SK-N-MC (cell line): ENCODE measurements at regions not wholly inside any gene's neighbourhood (a gene's known extent, or its start where the extent isn't known, plus 50 kb on each side); places are given as distances from the start of the nearest gene placed in this dataset.

Experiments
- DNase-seq: peaks from one replicate; pipeline ENCODE4 v3.0.0-alpha.2; 2011; ENCODE audit warnings: low read depth, low spot score
- H3K27ac ChIP-seq: fragments of 200-600 bp; sonication (generic); 2 replicates; pipeline ENCODE4 v1.5.1; 2016; ENCODE audit warnings: mixed run types
- H3K36me3 ChIP-seq: fragments of 200-600 bp; sonication (generic); 2 replicates; pipeline ENCODE4 v1.6.1; 2017; ENCODE audit warnings: antibody characterized with exemption, low read length, mixed read lengths; ENCODE audit not compliant: insufficient read depth
- H3K4me3 ChIP-seq: fragments of 200-600 bp; sonication (generic); 2 replicates; pipeline ENCODE4 v1.5.1; 2016
- H3K9ac ChIP-seq: fragments of 200-600 bp; sonication (generic); 2 replicates; pipeline ENCODE4 v1.8.0; 2017; ENCODE audit warnings: mixed run types, mixed read lengths; ENCODE audit not compliant: insufficient read length
- H3K9me3 ChIP-seq: fragments of 200-600 bp; sonication (generic); 2 replicates; pipeline ENCODE4 v1.6.1; 2017; ENCODE audit warnings: low read depth, mild to moderate bottlenecking, antibody characterized with exemption, low read length, moderate library complexity, mixed read lengths
- EZH2 ChIP-seq: fragments of 200-600 bp; sonication (generic); IDR thresholded peaks from one replicate; pipeline ENCODE4 v1.6.1; 2017; ENCODE audit warnings: antibody characterized with exemption
- FOXP2 ChIP-seq: optimal IDR thresholded peaks from 2 replicates; pipeline ENCODE3; 2011; ENCODE audit warnings: mild to moderate bottlenecking, moderate library complexity; ENCODE audit not compliant: insufficient read depth; ENCODE audit errors: extremely low read length, control extremely low read depth
- POLR2AphosphoS5 ChIP-seq: IDR thresholded peaks from 2 replicates; pipeline ENCODE4 v1.6.1; 2012; ENCODE audit warnings: mild to moderate bottlenecking, low read depth, low read length, borderline replicate concordance

- Histone ChIP-seq H3K4me3 (no peak overlapping the region), H3K27ac (no peak overlapping the region), H3K36me3 (no peaks in the 10 kb centered on the region), H3K9ac (no peak overlapping the region), H3K9me3 (no peaks in the 10 kb centered on the region)
- no peak for TF ChIP-seq EZH2
- no peak for TF ChIP-seq FOXP2
- no peak for TF ChIP-seq POLR2AphosphoS5
- no peak for DNase-seq
Observed at GRCh38 chr20:12040261-12040660, 122.6 kb downstream of the BTBD3 start.

DNA sequence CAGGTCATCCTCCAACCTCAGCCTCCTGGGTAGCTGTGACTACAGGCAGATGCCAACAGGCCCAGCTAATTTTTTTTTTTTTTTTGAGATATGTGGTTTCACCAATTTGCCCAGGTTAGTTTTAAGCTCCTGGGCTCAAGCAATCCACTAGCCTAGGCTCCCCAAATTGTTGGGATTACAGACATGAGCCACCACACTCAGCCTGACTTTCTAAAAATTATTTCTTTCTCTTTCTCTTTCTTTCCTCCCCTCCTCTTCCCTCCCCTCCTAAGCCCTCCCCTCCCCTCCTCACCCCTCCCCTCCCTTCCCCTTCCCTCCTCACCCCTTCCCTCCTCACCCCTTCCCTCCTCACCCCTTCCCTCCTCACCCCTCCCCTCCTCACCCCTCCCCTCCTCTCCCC is 127.3 kb downstream of the BTBD3 start:
- Histone ChIP-seq H3K9me3 (no peaks in the 10 kb centered on the region), H3K27ac (no peak overlapping the region), H3K4me3 (no peak overlapping the region), H3K9ac (no peak overlapping the region), H3K36me3 (no peaks in the 10 kb centered on the region)
- TF ChIP-seq EZH2 (no peak), POLR2AphosphoS5 (no peak), FOXP2 (no peak)
- DNase-seq = no peak

DNA sequence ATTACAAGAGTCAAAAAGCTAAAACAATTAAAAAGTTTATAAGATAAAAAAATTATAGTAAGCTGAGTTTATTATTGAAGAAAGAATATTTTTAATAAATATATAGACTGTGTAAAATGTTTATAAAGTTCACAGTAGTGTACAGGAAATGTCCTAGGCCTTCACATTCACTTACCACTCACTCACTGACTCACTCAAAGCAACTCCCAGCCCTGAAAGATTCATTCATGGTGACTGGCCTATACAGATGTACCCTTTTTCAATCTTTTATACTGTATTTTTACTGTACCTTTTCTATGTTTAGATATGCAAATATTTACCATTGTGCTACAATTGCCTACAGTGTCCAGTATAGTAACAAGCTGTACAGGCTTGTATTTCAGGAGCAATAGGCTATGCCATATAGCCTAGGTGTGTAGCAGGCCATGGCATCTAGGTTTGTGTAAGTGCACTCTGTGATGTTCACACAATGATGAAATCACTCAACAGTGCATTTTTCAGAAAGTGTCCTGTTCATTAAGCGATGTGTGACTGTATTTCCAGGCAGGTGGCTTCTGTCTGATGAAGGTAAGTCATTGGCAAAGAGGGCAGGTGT is 130.2 kb downstream of the BTBD3 start:
- no peaks in the 10 kb centered on the region for H3K9me3 ChIP-seq
- H3K27ac ChIP-seq = no peak overlapping the region
- H3K4me3 ChIP-seq = no peak overlapping the region
- H3K36me3 ChIP-seq = no peaks in the 10 kb centered on the region
- no peak for DNase-seq
- TF ChIP-seq FOXP2 = no peak
- no peak for TF ChIP-seq POLR2AphosphoS5
- no peak for TF ChIP-seq EZH2
- no peak overlapping the region for H3K9ac ChIP-seq

DNA sequence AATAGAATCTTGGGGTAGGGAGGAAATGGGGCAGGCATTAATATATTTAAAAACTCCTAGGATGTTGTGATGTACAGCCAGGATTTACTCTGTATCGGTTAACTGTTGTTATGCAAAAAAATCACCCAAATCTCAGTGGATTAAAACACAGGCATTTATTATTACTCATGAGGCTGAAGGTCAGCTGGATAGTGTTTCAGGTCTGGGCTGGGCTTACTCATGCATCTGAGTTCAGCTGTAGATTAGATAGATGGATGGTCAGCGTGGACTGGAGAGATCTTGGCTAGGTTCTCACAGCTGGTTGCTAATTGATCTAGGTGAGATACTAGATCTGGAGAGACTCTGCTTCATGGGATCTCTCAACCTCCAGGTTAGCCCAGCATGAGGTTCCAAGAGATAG is 131.4 kb downstream of the BTBD3 start:
- TF ChIP-seq POLR2AphosphoS5 (no peak), FOXP2 (no peak), EZH2 (no peak)
- H3K9ac ChIP-seq = no peak overlapping the region
- no peaks in the 10 kb centered on the region for H3K9me3 ChIP-seq
- DNase-seq = no peak
- H3K27ac ChIP-seq = no peak overlapping the region
- H3K4me3 ChIP-seq = no peak overlapping the region
- H3K36me3 ChIP-seq = no peaks in the 10 kb centered on the region

DNA sequence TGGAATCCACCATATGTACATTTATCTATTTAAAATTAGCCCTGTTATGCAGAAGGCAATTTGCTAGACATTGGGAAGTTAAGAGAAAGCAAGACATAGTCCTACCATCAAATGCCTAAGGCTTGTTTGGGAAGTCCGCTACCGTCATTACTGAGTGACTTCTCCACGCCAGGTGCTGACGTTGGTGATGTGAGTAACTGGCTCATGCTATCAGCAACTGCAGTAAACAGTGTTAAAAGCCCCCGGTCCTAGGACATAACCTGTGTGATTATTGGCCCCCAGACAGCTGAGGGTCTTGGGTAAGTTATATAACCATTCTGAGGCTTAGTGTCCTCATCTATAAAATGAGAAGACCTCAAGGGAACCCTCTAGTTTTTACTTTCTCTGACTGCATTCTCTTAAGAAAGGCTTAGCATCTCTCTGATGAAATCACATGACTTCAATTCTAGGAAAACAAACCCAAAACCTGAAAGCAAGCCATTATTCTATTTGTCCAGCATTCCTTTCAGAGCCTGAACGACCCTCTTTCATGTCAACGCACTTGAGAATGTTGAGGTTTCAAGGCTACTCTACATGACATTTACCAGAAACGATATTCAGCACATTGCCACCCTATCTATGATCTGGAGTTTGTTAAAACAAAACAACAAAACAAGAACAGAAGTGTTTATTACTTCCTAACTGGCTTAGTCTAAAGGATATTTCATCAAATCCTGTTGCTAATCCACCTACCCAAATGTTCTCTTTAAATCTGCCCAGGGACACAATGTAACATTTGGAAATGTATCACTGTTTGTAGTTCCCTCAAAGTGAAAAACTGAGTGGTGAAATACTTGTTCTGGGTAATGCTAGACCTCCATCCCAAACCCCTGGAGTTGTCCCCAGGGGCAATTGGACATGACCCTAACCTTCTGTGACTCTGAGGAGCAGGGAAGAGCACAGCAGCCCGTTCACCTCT is 133.8 kb downstream of the BTBD3 start:
- DNase-seq = no peak
- no peak overlapping the region for H3K4me3 ChIP-seq
- no peaks in the 10 kb centered on the region for H3K9me3 ChIP-seq
- no peak overlapping the region for H3K27ac ChIP-seq
- no peaks in the 10 kb centered on the region for H3K36me3 ChIP-seq
- H3K9ac ChIP-seq = no peak overlapping the region
- TF ChIP-seq POLR2AphosphoS5 (no peak), FOXP2 (no peak), EZH2 (no peak)

DNA sequence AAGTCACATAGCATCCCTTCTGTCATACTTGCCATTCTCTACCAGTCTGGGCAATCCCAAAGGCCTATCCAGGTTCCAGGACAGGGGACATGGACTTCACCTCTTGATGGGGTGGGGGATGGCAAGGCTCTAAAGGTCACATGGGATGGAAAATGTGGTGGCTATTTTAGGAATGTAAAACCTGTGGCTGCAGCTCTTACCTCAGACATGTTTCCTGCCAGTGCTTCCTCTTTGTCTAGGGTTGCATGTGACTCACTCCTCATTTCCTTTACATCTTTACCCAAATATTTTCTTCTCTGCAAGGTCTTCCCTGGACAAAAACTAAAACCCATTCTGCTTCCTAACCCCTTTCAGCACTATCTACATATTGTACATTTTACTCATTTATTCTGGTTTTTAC is 135.7 kb downstream of the BTBD3 start:
- Histone ChIP-seq H3K36me3 (no peaks in the 10 kb centered on the region), H3K4me3 (no peak overlapping the region), H3K9ac (no peak overlapping the region), H3K9me3 (no peaks in the 10 kb centered on the region), H3K27ac (no peak overlapping the region)
- DNase-seq = no peak
- TF ChIP-seq EZH2 (no peak), FOXP2 (no peak)

DNA sequence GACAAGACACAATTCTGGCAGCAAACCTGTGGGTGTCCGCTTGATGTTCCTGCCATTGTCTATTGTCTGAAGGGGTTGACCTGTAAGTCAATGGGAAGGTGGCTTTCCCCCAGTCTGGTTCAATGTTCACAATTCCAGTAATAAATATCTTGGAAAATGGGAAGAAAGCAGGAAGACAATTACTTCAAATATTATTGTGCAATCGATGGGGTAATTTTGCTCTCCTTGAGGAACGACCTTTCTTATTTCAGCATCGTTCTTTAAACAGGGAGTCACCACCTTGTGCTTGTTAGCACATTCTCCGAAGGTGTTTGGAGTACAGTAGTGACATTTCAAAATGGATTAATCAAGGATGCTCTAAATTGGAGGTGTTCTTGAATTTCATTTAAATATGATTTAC is 136.9 kb downstream of the BTBD3 start:
- DNase-seq = no peak
- Histone ChIP-seq H3K4me3 (no peak overlapping the region), H3K9me3 (no peaks in the 10 kb centered on the region), H3K9ac (no peak overlapping the region), H3K36me3 (no peaks in the 10 kb centered on the region), H3K27ac (no peak overlapping the region)
- no peak for TF ChIP-seq POLR2AphosphoS5
- TF ChIP-seq EZH2 = no peak
- no peak for TF ChIP-seq FOXP2

GRCh38 chr20:12055161-12055560 is 137.5 kb downstream of the BTBD3 start:
- TF ChIP-seq POLR2AphosphoS5 = no peak
- TF ChIP-seq FOXP2 = no peak
- no peak for TF ChIP-seq EZH2
- Histone ChIP-seq H3K27ac (no peak overlapping the region), H3K4me3 (no peak overlapping the region), H3K36me3 (no peaks in the 10 kb centered on the region), H3K9ac (no peak overlapping the region), H3K9me3 (no peaks in the 10 kb centered on the region)
- DNase-seq = no peak

DNA sequence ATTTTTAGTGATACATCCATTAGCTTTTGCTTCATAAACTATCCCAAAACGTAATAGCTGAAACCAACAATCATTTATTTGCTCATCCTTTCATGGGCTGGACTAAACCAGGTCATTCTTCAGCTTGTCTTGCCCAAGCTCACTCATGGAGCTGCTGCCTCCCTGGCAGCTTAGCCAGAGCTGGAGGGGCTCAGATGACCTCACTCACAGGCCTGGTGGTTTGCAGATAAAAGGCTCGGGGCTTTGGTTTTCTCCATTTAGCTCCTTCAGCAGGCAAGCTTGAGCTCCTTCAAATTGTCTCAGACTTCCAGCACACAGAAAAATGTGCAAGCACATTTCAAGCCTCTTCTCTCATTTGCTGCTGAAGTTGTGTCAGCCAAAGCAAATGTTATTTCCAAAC is 139.1 kb downstream of the BTBD3 start:
- DNase-seq = no peak
- Histone ChIP-seq H3K9ac (no peak overlapping the region), H3K27ac (no peak overlapping the region), H3K4me3 (no peak overlapping the region), H3K36me3 (no peaks in the 10 kb centered on the region), H3K9me3 (no peaks in the 10 kb centered on the region)
- no peak for TF ChIP-seq POLR2AphosphoS5
- no peak for TF ChIP-seq EZH2
